MCF 10A (cell line): ENCODE measurements at regions not wholly inside any gene's neighbourhood (a gene's known extent, or its start where the extent isn't known, plus 50 kb on each side); places are given as distances from the start of the nearest gene placed in this dataset.
"Not testable (repeated sequence)": the region's sequence is repeated elsewhere in the genome, so short reads cannot be mapped to it uniquely, and the experiment has no call there.

Experiments used
- BruUV-seq: library from RNA; stranded (reverse); fragments of 400-500 nt; replicated peaks from 2 replicates; lab custom pipeline; 2021; lab: Mats Ljungman, UMichigan
- CTCF ChIA-PET: fragments of 300-600 bp; sonication (Branson Sonifier 250); formaldehyde crosslinking; extraction: SDS; loops from one replicate; lab custom pipeline; 2021; ENCODE audit warnings: antibody characterized with exemption, inconsistent platforms; lab: Yijun Ruan, JAX
- POLR2A ChIA-PET: fragments of 300-600, 350-650 bp; sonication (Branson Sonifier 250); formaldehyde crosslinking; extraction: SDS; loops from one replicate; lab custom pipeline; 2020; ENCODE audit warnings: antibody characterized with exemption, inconsistent platforms; lab: Yijun Ruan, JAX
- DNase-seq: peaks from one replicate; pipeline ENCODE4 v3.0.0-alpha.2; 2018; ENCODE audit not compliant: unreplicated experiment
- H3K27ac Mint-ChIP-seq: one replicate; pipeline ENCODE4 v1.8.0; 2022; ENCODE audit warnings: mild to moderate bottlenecking, low read depth, mixed read lengths; ENCODE audit not compliant: unreplicated experiment
- H3K27me3 Mint-ChIP-seq: one replicate; pipeline ENCODE4 v1.8.0; 2022; ENCODE audit warnings: mixed read lengths; ENCODE audit not compliant: insufficient read depth, unreplicated experiment
- H3K36me3 Mint-ChIP-seq: one replicate; pipeline ENCODE4 v1.8.0; 2022; ENCODE audit warnings: mild to moderate bottlenecking, moderate library complexity, mixed read lengths; ENCODE audit not compliant: insufficient read depth, unreplicated experiment
- H3K4me1 Mint-ChIP-seq: one replicate; pipeline ENCODE4 v1.8.0; 2022; ENCODE audit warnings: mixed read lengths; ENCODE audit not compliant: insufficient read depth, unreplicated experiment
- H3K4me3 Mint-ChIP-seq: one replicate; pipeline ENCODE4 v1.8.0; 2022; ENCODE audit warnings: mild to moderate bottlenecking, moderate library complexity, mixed read lengths; ENCODE audit not compliant: unreplicated experiment
- H3K9me3 Mint-ChIP-seq: one replicate; pipeline ENCODE4 v1.8.0; 2022; ENCODE audit warnings: mixed read lengths; ENCODE audit not compliant: unreplicated experiment
- CTCF ChIP-seq: fragments of 200-600 bp; IDR thresholded peaks from one replicate; pipeline ENCODE4 v1.8.0; 2022; ENCODE audit warnings: antibody characterized with exemption, mild to moderate bottlenecking; ENCODE audit not compliant: unreplicated experiment
- intact Hi-C: fragments of 100-400 bp; cut with micrococcal nuclease; formaldehyde crosslinking; loops from 2 replicates; pipeline ENCODE4 v1.14.1; 2022

GRCh38 chr3:13137941-13138832 lies 65.0 kb upstream of the IQSEC1 start:
- no peak for DNase-seq
- Mint-ChIP-seq H3K4me1 (no peaks in the 10 kb centered on the region), H3K36me3 (peaks cover 6% of the 10 kb centered on the region), H3K9me3 (no peaks in the 10 kb centered on the region), H3K27ac (no peak overlapping the region), H3K4me3 (no peak overlapping the region), H3K27me3 (peaks cover 80% of the 10 kb centered on the region)
- no TSS peak for BruUV-seq
- TF ChIP-seq CTCF, result no peak
- ChIA-PET POLR2A (no interaction called here), CTCF (interaction anchor here (0.5 to 0.6 kb wide), 3 partner anchors 34 to 512 kb away, joined by 3 read pairs; no protein-coding TSS in a partner anchor)
- intact Hi-C loops, result no loop called here

DNA sequence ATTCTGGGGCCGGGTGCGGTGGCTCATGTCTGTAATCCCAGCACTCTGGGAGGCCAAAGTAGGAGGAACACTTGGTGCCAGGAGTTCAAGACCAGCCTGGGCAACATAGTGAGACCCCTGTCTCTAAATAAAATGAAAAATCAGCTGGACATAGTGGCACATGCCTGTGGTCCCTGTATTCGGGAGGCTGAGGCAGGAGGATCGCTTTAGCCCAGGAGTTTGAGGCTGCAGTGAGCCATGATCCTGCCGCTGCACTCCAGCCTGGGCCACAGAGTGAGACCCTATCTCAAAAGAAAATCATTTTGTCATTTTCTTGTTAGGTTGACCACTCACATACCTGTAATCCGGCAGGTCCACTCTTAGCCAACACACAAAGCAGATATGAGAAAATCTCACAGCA lies 63.6 kb upstream of the IQSEC1 start:
- DNase-seq, BruUV-seq, H3K27ac Mint-ChIP-seq, H3K9me3 Mint-ChIP-seq, CTCF ChIA-PET, H3K36me3 Mint-ChIP-seq, POLR2A ChIA-PET, H3K4me1 Mint-ChIP-seq, H3K4me3 Mint-ChIP-seq, intact Hi-C loops: not testable (repeated sequence)
- H3K27me3 Mint-ChIP-seq, result peaks cover 86% of the 10 kb centered on the region

DNA sequence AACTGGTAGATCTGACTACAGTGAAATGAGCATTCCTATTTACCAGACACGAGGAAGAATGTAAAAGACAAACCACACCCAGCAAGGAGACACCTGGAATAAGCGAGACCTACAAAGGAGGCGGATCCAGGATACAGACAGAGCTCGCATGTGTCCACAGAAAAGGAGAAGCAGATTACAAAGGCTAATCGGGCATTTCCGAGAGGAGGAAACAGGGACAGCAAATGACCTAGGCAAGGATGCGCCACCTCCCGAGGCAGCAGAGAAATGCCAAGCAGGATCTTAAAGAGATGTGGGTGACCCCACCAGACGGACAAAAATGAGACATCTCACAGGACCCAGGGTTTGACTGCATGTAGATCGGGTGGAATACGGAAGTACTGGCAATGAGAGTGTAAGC lies 63.2 kb upstream of the IQSEC1 start:
- ChIA-PET CTCF (no interaction called here), POLR2A (no interaction called here)
- TF ChIP-seq CTCF, result no peak

DNA sequence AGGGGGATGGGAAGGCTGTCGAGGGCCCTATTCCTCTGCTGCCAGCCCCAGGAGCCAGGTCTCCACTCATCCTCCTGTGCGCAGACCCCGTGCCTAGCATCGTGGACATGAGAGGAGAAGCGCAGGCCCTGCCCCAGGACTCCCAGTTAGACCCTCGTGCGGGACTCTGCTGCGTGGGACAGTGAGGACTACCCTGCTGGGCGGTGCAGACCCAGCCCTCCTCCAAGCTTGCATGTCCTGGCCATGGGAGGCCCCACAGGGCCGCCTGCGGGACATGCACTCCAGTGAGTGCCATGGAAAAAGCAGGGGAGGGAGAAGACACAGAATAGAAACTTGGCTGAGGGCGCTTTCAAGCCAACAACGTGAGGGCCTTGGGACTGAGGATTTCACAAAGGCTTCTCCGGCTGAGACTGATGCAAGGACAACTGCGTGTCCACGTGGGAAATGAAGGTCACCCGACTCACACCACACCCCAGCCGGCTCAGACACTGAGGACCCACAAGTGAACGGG lies 62.6 kb upstream of the IQSEC1 start:
- H3K9me3 Mint-ChIP-seq, result no peaks in the 10 kb centered on the region
- intact Hi-C loops, result no loop called here
- H3K27ac Mint-ChIP-seq, result no peak overlapping the region
- no peak for DNase-seq
- no peaks in the 10 kb centered on the region for H3K4me1 Mint-ChIP-seq
- H3K27me3 Mint-ChIP-seq, result peaks cover 86% of the 10 kb centered on the region
- POLR2A ChIA-PET, result no interaction called here
- no TSS peak for BruUV-seq
- TF ChIP-seq CTCF, result no peak
- H3K36me3 Mint-ChIP-seq, result peaks cover 6% of the 10 kb centered on the region
- H3K4me3 Mint-ChIP-seq, result no peak overlapping the region
- CTCF ChIA-PET, result no interaction called here

More for the DNA sequence above, 63.2 kb upstream of the IQSEC1 start:
- DNase-seq, result no peak
- peaks cover 6% of the 10 kb centered on the region for H3K36me3 Mint-ChIP-seq
- H3K9me3 Mint-ChIP-seq, result no peaks in the 10 kb centered on the region
- no peak overlapping the region for H3K27ac Mint-ChIP-seq
- no peak overlapping the region for H3K4me3 Mint-ChIP-seq
- H3K4me1 Mint-ChIP-seq, result no peaks in the 10 kb centered on the region
- intact Hi-C loops, result no loop called here
- peaks cover 86% of the 10 kb centered on the region for H3K27me3 Mint-ChIP-seq
- no TSS peak for BruUV-seq
